IMR-90 (cell line): ENCODE measurements at regions not wholly inside any gene's neighbourhood (a gene's known extent, or its start where the extent isn't known, plus 50 kb on each side); places are given as distances from the start of the nearest gene placed in this dataset.
A peak's percentile ranks its signal among the peaks of the same experiment; 100 is the strongest.

Experiments used
- ATAC-seq: fragments of 200-7000 bp; cut with Tn5 transposase; 2 replicates; pipeline ENCODE4 v1.9.1; 2020; ENCODE audit warnings: low read depth, mild to moderate bottlenecking, moderate library complexity
- BruUV-seq: library from RNA; stranded (reverse); fragments of 400-500 nt; replicated peaks from 2 replicates; lab custom pipeline; 2021; lab: Mats Ljungman, UMichigan
- CTCF ChIA-PET: fragments of 300-600 bp; formaldehyde crosslinking; extraction: SDS; loops from one replicate; lab custom pipeline; 2021; ENCODE audit warnings: antibody characterized with exemption; lab: Yijun Ruan, JAX
- POLR2A ChIA-PET: fragments of 300-600 bp; sonication (Branson Sonifier 250); formaldehyde crosslinking; loops from one replicate; lab custom pipeline; 2022; ENCODE audit warnings: antibody characterized with exemption; ENCODE audit not compliant: unreplicated experiment; lab: Charles Lee
- DNase-seq: peaks from one replicate; pipeline ENCODE4 v3.0.0; 2013
- H2AFZ ChIP-seq: replicated peaks from 2 replicates; pipeline ENCODE3; 2013; ENCODE audit warnings: low read length, mild to moderate bottlenecking; ENCODE audit not compliant: poor library complexity
- H2AK5ac ChIP-seq: 2 replicates; pipeline ENCODE4 v1.6.1; 2013; ENCODE audit warnings: low read depth, low read length, inconsistent platforms
- H2AK9ac ChIP-seq: replicated peaks from 2 replicates; pipeline ENCODE3; 2013; ENCODE audit warnings: mild to moderate bottlenecking, low read depth, low read length, moderate library complexity; ENCODE audit not compliant: poor library complexity
- H2BK120ac ChIP-seq: 2 replicates; pipeline ENCODE4 v1.6.1; 2013; ENCODE audit warnings: low read depth, low read length, inconsistent platforms
- H2BK15ac ChIP-seq: 3 replicates; pipeline ENCODE4 v1.6.1; 2013; ENCODE audit warnings: low read depth, low read length, inconsistent platforms
- H2BK20ac ChIP-seq: 2 replicates; pipeline ENCODE4 v1.6.1; 2013; ENCODE audit warnings: low read depth, mild to moderate bottlenecking, inconsistent platforms, low read length, moderate library complexity
- H2BK5ac ChIP-seq: 2 replicates; pipeline ENCODE4 v1.6.1; 2013; ENCODE audit warnings: mild to moderate bottlenecking, low read depth, low read length, inconsistent platforms; ENCODE audit not compliant: poor library complexity, severe bottlenecking
- H3K14ac ChIP-seq: replicated peaks from 2 replicates; pipeline ENCODE4 v1.6.1; 2013; ENCODE audit warnings: low read depth, low read length, inconsistent platforms
- H3K18ac ChIP-seq: 2 replicates; pipeline ENCODE4 v1.6.1; 2013; ENCODE audit warnings: low read depth, low read length, control low read depth
- H3K23ac ChIP-seq: 2 replicates; pipeline ENCODE4 v1.6.1; 2013; ENCODE audit warnings: low read depth, low read length, inconsistent platforms
- H3K27ac ChIP-seq: 2 replicates; pipeline ENCODE4 v1.5.1; 2013; ENCODE audit warnings: mild to moderate bottlenecking, control low read depth, low read length; ENCODE audit not compliant: insufficient read depth
- H3K27me3 ChIP-seq: 2 replicates; pipeline ENCODE4 v1.6.1; 2013; ENCODE audit warnings: low read length; ENCODE audit not compliant: control insufficient read depth, insufficient read depth
- H3K36me3 ChIP-seq: 2 replicates; pipeline ENCODE4 v1.6.1; 2013; ENCODE audit warnings: low read length, mixed read lengths; ENCODE audit not compliant: control insufficient read depth, insufficient read depth
- H3K4ac ChIP-seq: 2 replicates; pipeline ENCODE4 v1.6.1; 2013; ENCODE audit warnings: low read depth, low read length, inconsistent platforms
- H3K4me1 ChIP-seq: 2 replicates; pipeline ENCODE4 v1.6.1; 2013; ENCODE audit warnings: low read length, mixed read lengths; ENCODE audit not compliant: control insufficient read depth, insufficient read depth
- H3K4me2 ChIP-seq: 2 replicates; pipeline ENCODE4 v1.6.1; 2013; ENCODE audit warnings: low read depth, mild to moderate bottlenecking, control low read depth, low read length, moderate library complexity
- H3K4me3 ChIP-seq: 2 replicates; pipeline ENCODE4 v1.5.1; 2013; ENCODE audit warnings: low read depth, mild to moderate bottlenecking, control low read depth, low read length, moderate library complexity; ENCODE audit not compliant: insufficient read depth
- H3K56ac ChIP-seq: 2 replicates; pipeline ENCODE4 v1.6.1; 2013; ENCODE audit warnings: low read length, inconsistent platforms; ENCODE audit not compliant: insufficient read depth; ENCODE audit errors: extremely low read depth
- H3K79me1 ChIP-seq, 2 experiments: 2 replicates each; pipeline ENCODE4 v1.6.1; 2013; ENCODE audit warnings: low read length in 2 of 2, inconsistent platforms in 1 of 2, low read depth in 1 of 2
- H3K9ac ChIP-seq: 2 replicates; pipeline ENCODE4 v1.6.1; 2013; ENCODE audit warnings: low read depth, low read length, control low read depth
- H3K9me1 ChIP-seq: 2 replicates; pipeline ENCODE4 v1.6.1; 2013; ENCODE audit warnings: low read length, inconsistent platforms; ENCODE audit not compliant: insufficient read depth
- H3K9me3 ChIP-seq: 2 replicates; pipeline ENCODE4 v1.6.1; 2013; ENCODE audit warnings: low read length; ENCODE audit not compliant: control insufficient read depth, insufficient read depth
- H4K20me1 ChIP-seq: 2 replicates; pipeline ENCODE4 v1.6.1; 2013; ENCODE audit warnings: low read length, inconsistent platforms; ENCODE audit not compliant: insufficient read depth
- H4K5ac ChIP-seq: 2 replicates; pipeline ENCODE4 v1.6.1; 2013; ENCODE audit warnings: mild to moderate bottlenecking, low read depth, low read length, control low read depth
- H4K8ac ChIP-seq, 2 experiments: 2 replicates each; pipeline ENCODE4 v1.6.1; 2013; ENCODE audit warnings: low read depth in 2 of 2, low read length in 2 of 2, control low read depth in 1 of 2, inconsistent platforms in 1 of 2
- H4K91ac ChIP-seq: 2 replicates; pipeline ENCODE4 v1.6.1; 2013; ENCODE audit warnings: low read depth, low read length, inconsistent platforms; ENCODE audit not compliant: insufficient read depth
- MAFK ChIP-seq: IDR thresholded peaks from 2 replicates; pipeline ENCODE4 v1.6.1; 2012; ENCODE audit warnings: low read depth, low read length, improper control_type of control experiment
- NFE2L2 ChIP-seq: fragments of 150-350 bp; IDR thresholded peaks from 2 replicates; pipeline ENCODE4 v1.6.1; 2016; ENCODE audit warnings: low read depth, mild to moderate bottlenecking, low read length
- POLR2A ChIP-seq: IDR thresholded peaks from 2 replicates; pipeline ENCODE4 v1.6.1; 2012; ENCODE audit warnings: mild to moderate bottlenecking, low read depth, low read length
- WGBS, 2 experiments: methylation state at CpG; one replicate each; pipeline versions ENCODE4 v1.1.5 to v1.1.7; 2013; ENCODE audit warnings: missing lambda C conversion rate in 2 of 2; ENCODE audit not compliant: insufficient read length in 1 of 2; ENCODE audit errors: extremely low coverage in 2 of 2; 5-methylcytosine and 5-hydroxymethylcytosine counted together
- dilution Hi-C: fragments of 300-500 bp; cut with HindIII; formaldehyde crosslinking; loops from one replicate; pipeline ENCODE4 v1.14.3; 2018; ENCODE audit warnings: low sequenced_read_pairs; ENCODE audit not compliant: unreplicated experiment
- in situ Hi-C: fragments of 300-500 bp; cut with MboI; formaldehyde crosslinking; loops from 3 replicates; pipeline ENCODE4 v1.14.3; 2019; ENCODE audit warnings: low sequenced_read_pairs, inconsistent platforms, mixed read lengths
- intact Hi-C: fragments of 100-400 bp; cut with micrococcal nuclease; formaldehyde crosslinking; loops from 2 replicates; pipeline ENCODE4 v1.10.0; 2022
- TF ChIP-seq, protein P1 (sequence below): fragments of 150-350 bp; IDR thresholded peaks from 2 replicates; pipeline ENCODE4 v1.6.1; 2017; ENCODE audit warnings: mild to moderate bottlenecking, antibody characterized with exemption, low read length, low read depth
- TF ChIP-seq, protein P2 (sequence below): conservative IDR thresholded peaks from 2 replicates; pipeline ENCODE4 v1.5.1; 2012; ENCODE audit warnings: mild to moderate bottlenecking, low read depth, low read length, improper control_type of control experiment

DNA sequence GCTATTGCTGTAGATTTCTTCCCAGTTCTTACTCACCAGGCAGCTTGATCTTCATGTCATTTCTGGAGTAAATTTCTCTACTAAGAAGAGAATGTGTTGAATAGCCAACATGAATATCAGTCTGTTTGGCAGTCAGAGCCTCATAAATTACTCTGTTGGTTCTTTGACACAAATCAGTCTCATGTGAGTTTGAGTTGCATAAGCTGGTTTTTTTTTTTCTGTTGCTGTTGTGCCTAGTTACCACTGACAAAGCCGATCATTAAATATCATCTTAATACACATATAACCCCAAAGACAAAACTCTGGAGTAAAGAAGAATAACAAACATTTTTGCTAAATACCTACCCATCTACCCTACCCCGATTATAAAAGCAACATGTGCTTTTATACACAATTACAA, 240.5 kb upstream of the KCNJ16 start:
- ATAC-seq (no peak; the same call in 1 of the 2 replicates), DNase-seq (no peak)
- Histone ChIP-seq H2AK5ac (no peak overlapping the region), H4K5ac (peak overlapping the region; percentile 8; the same call in 1 of the 2 replicates), H2BK15ac (no peak overlapping the region), H2BK5ac (peak overlapping the region; percentile 33), H3K4ac (no peak overlapping the region), H3K4me3 (no peak overlapping the region), H3K23ac (0 out of 2 replicates have a peak overlapping the region, but pooled peaks have one; percentile 24), H3K4me1 (no peaks in the 10 kb centered on the region), H3K27ac (peak overlapping the region; percentile 54; the same call in 1 of the 2 replicates), H4K91ac (no peak overlapping the region), H3K18ac (peak overlapping the region; percentile 33), H4K8ac (no peak overlapping the region), H2BK120ac (peak overlapping the region; percentile 29; the same call in 1 of the 2 replicates), H3K9me1 (no peaks in the 10 kb centered on the region), H3K9me3 (peaks cover 4% of the 10 kb centered on the region; the same call in 1 of the 2 replicates), H3K27me3 (no peaks in the 10 kb centered on the region), H3K79me1 (no peaks in the 10 kb centered on the region), H3K9ac (no peak overlapping the region), H4K20me1 (no peaks in the 10 kb centered on the region), H2AFZ (no peak overlapping the region), H3K4me2 (no peak overlapping the region), H3K14ac (peak overlapping the region; percentile 65; the same call in 1 of the 2 replicates), H3K56ac (no peak overlapping the region), H2AK9ac (no peak overlapping the region), H3K36me3 (no peaks in the 10 kb centered on the region), H2BK20ac (peak overlapping the region; percentile 70)
- TF ChIP-seq NFE2L2: no peak
- TF ChIP-seq, protein P1, sequence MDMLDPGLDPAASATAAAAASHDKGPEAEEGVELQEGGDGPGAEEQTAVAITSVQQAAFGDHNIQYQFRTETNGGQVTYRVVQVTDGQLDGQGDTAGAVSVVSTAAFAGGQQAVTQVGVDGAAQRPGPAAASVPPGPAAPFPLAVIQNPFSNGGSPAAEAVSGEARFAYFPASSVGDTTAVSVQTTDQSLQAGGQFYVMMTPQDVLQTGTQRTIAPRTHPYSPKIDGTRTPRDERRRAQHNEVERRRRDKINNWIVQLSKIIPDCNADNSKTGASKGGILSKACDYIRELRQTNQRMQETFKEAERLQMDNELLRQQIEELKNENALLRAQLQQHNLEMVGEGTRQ: no peak
- no peak for TF ChIP-seq MAFK
- TF ChIP-seq, protein P2, sequence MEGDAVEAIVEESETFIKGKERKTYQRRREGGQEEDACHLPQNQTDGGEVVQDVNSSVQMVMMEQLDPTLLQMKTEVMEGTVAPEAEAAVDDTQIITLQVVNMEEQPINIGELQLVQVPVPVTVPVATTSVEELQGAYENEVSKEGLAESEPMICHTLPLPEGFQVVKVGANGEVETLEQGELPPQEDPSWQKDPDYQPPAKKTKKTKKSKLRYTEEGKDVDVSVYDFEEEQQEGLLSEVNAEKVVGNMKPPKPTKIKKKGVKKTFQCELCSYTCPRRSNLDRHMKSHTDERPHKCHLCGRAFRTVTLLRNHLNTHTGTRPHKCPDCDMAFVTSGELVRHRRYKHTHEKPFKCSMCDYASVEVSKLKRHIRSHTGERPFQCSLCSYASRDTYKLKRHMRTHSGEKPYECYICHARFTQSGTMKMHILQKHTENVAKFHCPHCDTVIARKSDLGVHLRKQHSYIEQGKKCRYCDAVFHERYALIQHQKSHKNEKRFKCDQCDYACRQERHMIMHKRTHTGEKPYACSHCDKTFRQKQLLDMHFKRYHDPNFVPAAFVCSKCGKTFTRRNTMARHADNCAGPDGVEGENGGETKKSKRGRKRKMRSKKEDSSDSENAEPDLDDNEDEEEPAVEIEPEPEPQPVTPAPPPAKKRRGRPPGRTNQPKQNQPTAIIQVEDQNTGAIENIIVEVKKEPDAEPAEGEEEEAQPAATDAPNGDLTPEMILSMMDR: no peak
- TF ChIP-seq POLR2A: no peak
- CTCF ChIA-PET: interaction anchor here (1.0 kb wide), 1 partner anchor 12 kb away, joined by 3 read pairs; no protein-coding TSS in a partner anchor
- WGBS, 2 experiments: no CpG with 5 or more reads among the region's 2 CpGs
- intact Hi-C loops: no loop called here
- BruUV-seq: no TSS peak
- POLR2A ChIA-PET: no interaction called here
- in situ Hi-C loops: no loop called here
- dilution Hi-C loops: no loop called here
